CD8-positive, alpha-beta memory T cell (primary cell): ENCODE measurements at regions not wholly inside any gene's neighbourhood (a gene's known extent, or its start where the extent isn't known, plus 50 kb on each side); places are given as distances from the start of the nearest gene placed in this dataset.
"Not testable (repeated sequence)": the region's sequence is repeated elsewhere in the genome, so short reads cannot be mapped to it uniquely, and the experiment has no call there.

Experiments used
- CTCF ChIA-PET: fragments of 350-600 bp; sonication (Branson Sonifier 250); formaldehyde crosslinking; loops from one replicate; lab custom pipeline; 2021; ENCODE audit warnings: antibody characterized with exemption; lab: Charles Lee
- POLR2A ChIA-PET: fragments of 350-600 bp; sonication (Branson Sonifier 250); formaldehyde crosslinking; loops from one replicate; lab custom pipeline; 2021; ENCODE audit warnings: antibody characterized with exemption; lab: Charles Lee
- DNase-seq, 5 donors: peaks; one replicate each; pipeline versions ENCODE4 v3.0.0 to v3.0.0-alpha.2; 2020 to 2022; ENCODE audit warnings: mixed read lengths in 1 of 5
- H3K27ac ChIP-seq: one replicate; pipeline ENCODE4 v1.7.0; 2013; ENCODE audit warnings: low read depth, mild to moderate bottlenecking, low read length, moderate library complexity
- H3K27me3 ChIP-seq: 2 replicates; pipeline ENCODE4 v1.7.0; 2013; ENCODE audit warnings: low read length, mild to moderate bottlenecking; ENCODE audit not compliant: insufficient read depth, poor library complexity, severe bottlenecking
- H3K36me3 ChIP-seq: 2 replicates; pipeline ENCODE4 v1.7.0; 2013; ENCODE audit warnings: mild to moderate bottlenecking, low read length, moderate library complexity; ENCODE audit not compliant: insufficient read depth
- H3K4me1 ChIP-seq: 2 replicates; pipeline ENCODE4 v1.7.0; 2013; ENCODE audit warnings: mild to moderate bottlenecking, low read length, moderate library complexity; ENCODE audit not compliant: insufficient read depth
- H3K4me3 ChIP-seq: 2 replicates; pipeline ENCODE4 v1.7.0; 2013; ENCODE audit warnings: mild to moderate bottlenecking, low read length
- H3K9me3 ChIP-seq: 2 replicates; pipeline ENCODE4 v1.7.0; 2013; ENCODE audit warnings: mild to moderate bottlenecking, low read length
- H3K27ac Mint-ChIP-seq, 8 donors: one replicate each; pipeline ENCODE4 v1.8.0; 2020 to 2021; ENCODE audit warnings: mixed read lengths in 8 of 8, mild to moderate bottlenecking in 6 of 8, inconsistent platforms in 3 of 8, moderate library complexity in 3 of 8
- H3K27me3 Mint-ChIP-seq, 2 donors: one replicate each; pipeline ENCODE4 v1.8.0; 2020 to 2021; ENCODE audit warnings: mixed read lengths in 2 of 2, mild to moderate bottlenecking in 1 of 2, moderate library complexity in 1 of 2
- H3K36me3 Mint-ChIP-seq, 3 donors: one replicate each; pipeline ENCODE4 v1.8.0; 2020 to 2021; ENCODE audit warnings: mixed read lengths in 3 of 3, inconsistent platforms in 1 of 3, mild to moderate bottlenecking in 1 of 3
- H3K4me1 Mint-ChIP-seq, 3 donors: one replicate each; pipeline ENCODE4 v1.8.0; 2020 to 2021; ENCODE audit warnings: mixed read lengths in 3 of 3, inconsistent platforms in 1 of 3, mild to moderate bottlenecking in 1 of 3
- H3K4me3 Mint-ChIP-seq, 7 donors: one replicate each; pipeline ENCODE4 v1.8.0; 2020 to 2021; ENCODE audit warnings: mixed read lengths in 7 of 7, mild to moderate bottlenecking in 6 of 7, moderate library complexity in 4 of 7, inconsistent platforms in 2 of 7
- H3K9me3 Mint-ChIP-seq, 5 donors: one replicate each; pipeline ENCODE4 v1.8.0; 2020 to 2022; ENCODE audit warnings: mixed read lengths in 5 of 5, mild to moderate bottlenecking in 3 of 5, moderate library complexity in 2 of 5, inconsistent platforms in 1 of 5

GRCh38 chr7:131924857-131925256 lies 368.4 kb upstream of the PODXL start:
- no peak overlapping the region for H3K4me3 ChIP-seq
- CTCF ChIA-PET: no interaction called here
- H3K9me3 Mint-ChIP-seq: peaks cover 0 to 3% (median 0%) of the 10 kb centered on the region in 5 donors

DNA sequence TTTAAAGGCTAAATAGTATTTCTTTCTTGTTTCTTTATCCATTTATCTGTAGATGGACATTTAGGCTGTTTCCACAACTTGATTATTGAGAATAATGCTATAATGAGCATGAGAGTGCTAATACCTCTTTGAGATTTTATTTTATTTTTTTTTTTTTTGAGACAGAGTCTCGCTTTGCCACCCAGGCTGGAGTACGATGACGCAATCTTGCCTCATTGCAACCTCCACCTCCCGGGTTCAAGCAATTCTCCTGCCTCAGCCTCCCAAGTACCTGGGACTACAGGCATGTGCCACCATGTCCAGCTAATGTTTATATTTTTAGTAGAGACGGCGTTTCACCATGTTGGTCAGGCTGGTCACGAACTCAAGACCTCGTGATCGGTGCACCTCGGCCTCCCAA lies 366.5 kb upstream of the PODXL start:
- H3K4me1 Mint-ChIP-seq, H3K36me3 ChIP-seq, H3K27me3 ChIP-seq, H3K9me3 Mint-ChIP-seq, H3K4me1 ChIP-seq, H3K27me3 Mint-ChIP-seq, POLR2A ChIA-PET, H3K36me3 Mint-ChIP-seq, H3K4me3 Mint-ChIP-seq, DNase-seq, H3K4me3 ChIP-seq, H3K9me3 ChIP-seq, H3K27ac ChIP-seq: not testable (repeated sequence)
- H3K27ac Mint-ChIP-seq: peak overlapping the region in 1 of 8 donors; percentile 74
- CTCF ChIA-PET: interaction anchor here (0.7 kb wide), 1 partner anchor 395 kb away, joined by 3 read pairs; no protein-coding TSS in a partner anchor

More at GRCh38 chr7:131924857-131925256, 368.4 kb upstream of the PODXL start:
- H3K27me3 Mint-ChIP-seq: peaks cover 12 to 13% of the 10 kb centered on the region in 2 donors
- DNase-seq: no peak
- no peaks in the 10 kb centered on the region for H3K9me3 ChIP-seq
- no peak overlapping the region for H3K27ac ChIP-seq
- peaks cover 0 to 5% (median 4%) of the 10 kb centered on the region in 3 donors for H3K4me1 Mint-ChIP-seq
- H3K36me3 ChIP-seq: no peaks in the 10 kb centered on the region
- no peaks in the 10 kb centered on the region for H3K27me3 ChIP-seq
- peaks cover 0 to 1% (median 0%) of the 10 kb centered on the region in 3 donors for H3K36me3 Mint-ChIP-seq
- POLR2A ChIA-PET: no interaction called here
- no peaks in the 10 kb centered on the region for H3K4me1 ChIP-seq
- H3K27ac Mint-ChIP-seq: no peak overlapping the region
- H3K4me3 Mint-ChIP-seq: peak overlapping the region in 4 of 7 donors; percentile 15 to 57 (median 35)

- Mint-ChIP-seq H3K36me3 (peaks cover 0 to 1% (median 0%) of the 10 kb centered on the region in 3 donors), H3K27ac (no peak overlapping the region), H3K27me3 (peaks cover 0 to 3% of the 10 kb centered on the region in 2 donors), H3K4me1 (peaks cover 0 to 5% (median 4%) of the 10 kb centered on the region in 3 donors), H3K4me3 (no peak overlapping the region), H3K9me3 (peaks cover 0 to 3% (median 0%) of the 10 kb centered on the region in 5 donors)
- H3K9me3 ChIP-seq: no peaks in the 10 kb centered on the region
- ChIA-PET CTCF (interaction anchor here (0.5 kb wide), 1 partner anchor 422 kb away, joined by 5 read pairs; no protein-coding TSS in a partner anchor), POLR2A (no interaction called here)
- no peaks in the 10 kb centered on the region for H3K27me3 ChIP-seq
- no peak for DNase-seq
- no peak overlapping the region for H3K27ac ChIP-seq
- no peaks in the 10 kb centered on the region for H3K36me3 ChIP-seq
- no peak overlapping the region for H3K4me3 ChIP-seq
- H3K4me1 ChIP-seq: no peaks in the 10 kb centered on the region
Measured at GRCh38 chr7:131921016-131921415, 364.6 kb upstream of the PODXL start.

- no peak overlapping the region for H3K27ac Mint-ChIP-seq
- ChIA-PET POLR2A (no interaction called here), CTCF (no interaction called here)
- peaks cover 0 to 3% of the 10 kb centered on the region in 2 donors for H3K27me3 Mint-ChIP-seq
- H3K4me3 ChIP-seq: no peak overlapping the region
- H3K27me3 ChIP-seq: no peaks in the 10 kb centered on the region
- H3K36me3 ChIP-seq: no peaks in the 10 kb centered on the region
- H3K4me1 Mint-ChIP-seq: peaks cover 0 to 5% (median 4%) of the 10 kb centered on the region in 3 donors
- H3K36me3 Mint-ChIP-seq: peaks cover 0 to 1% (median 0%) of the 10 kb centered on the region in 3 donors
- no peak overlapping the region for H3K27ac ChIP-seq
- H3K9me3 Mint-ChIP-seq: peaks cover 0 to 3% (median 0%) of the 10 kb centered on the region in 5 donors
- DNase-seq: no peak
- no peaks in the 10 kb centered on the region for H3K4me1 ChIP-seq
- no peak overlapping the region for H3K4me3 Mint-ChIP-seq
- H3K9me3 ChIP-seq: no peaks in the 10 kb centered on the region
Measured at GRCh38 chr7:131919920-131920709, 363.7 kb upstream of the PODXL start.

DNA sequence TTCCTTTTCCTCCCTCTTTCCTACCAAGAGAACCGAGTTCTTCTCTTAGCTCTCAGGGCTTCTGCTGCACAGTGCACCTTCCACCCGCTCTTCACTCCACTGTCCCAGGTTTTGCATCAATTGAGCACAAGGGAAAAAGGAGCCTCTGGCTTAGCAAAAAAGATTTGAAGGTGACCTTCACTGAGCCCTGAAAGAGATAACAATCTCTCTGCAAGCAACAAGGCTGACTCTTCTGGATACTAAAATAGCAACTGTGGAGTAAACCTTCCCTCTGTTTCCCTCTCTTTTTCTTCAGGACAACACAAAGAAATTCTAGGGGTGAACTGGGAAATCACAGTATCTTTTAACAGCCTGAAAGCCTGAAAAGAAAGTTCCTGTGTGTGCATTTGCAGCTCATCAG lies 354.7 kb upstream of the PODXL start:
- peaks cover 36 to 48% of the 10 kb centered on the region in 2 donors for H3K27me3 Mint-ChIP-seq
- Histone ChIP-seq H3K27ac (no peak overlapping the region), H3K27me3 (no peaks in the 10 kb centered on the region), H3K36me3 (no peaks in the 10 kb centered on the region), H3K4me3 (no peak overlapping the region), H3K4me1 (no peaks in the 10 kb centered on the region), H3K9me3 (no peaks in the 10 kb centered on the region)
- peaks cover 0 to 4% (median 0%) of the 10 kb centered on the region in 3 donors for H3K36me3 Mint-ChIP-seq
- H3K27ac Mint-ChIP-seq: no peak overlapping the region
- no peak for DNase-seq
- no peak overlapping the region for H3K4me3 Mint-ChIP-seq
- ChIA-PET POLR2A (no interaction called here), CTCF (no interaction called here)
- peaks cover 0 to 17% (median 9%) of the 10 kb centered on the region in 5 donors for H3K9me3 Mint-ChIP-seq
- no peaks in the 10 kb centered on the region for H3K4me1 Mint-ChIP-seq

DNA sequence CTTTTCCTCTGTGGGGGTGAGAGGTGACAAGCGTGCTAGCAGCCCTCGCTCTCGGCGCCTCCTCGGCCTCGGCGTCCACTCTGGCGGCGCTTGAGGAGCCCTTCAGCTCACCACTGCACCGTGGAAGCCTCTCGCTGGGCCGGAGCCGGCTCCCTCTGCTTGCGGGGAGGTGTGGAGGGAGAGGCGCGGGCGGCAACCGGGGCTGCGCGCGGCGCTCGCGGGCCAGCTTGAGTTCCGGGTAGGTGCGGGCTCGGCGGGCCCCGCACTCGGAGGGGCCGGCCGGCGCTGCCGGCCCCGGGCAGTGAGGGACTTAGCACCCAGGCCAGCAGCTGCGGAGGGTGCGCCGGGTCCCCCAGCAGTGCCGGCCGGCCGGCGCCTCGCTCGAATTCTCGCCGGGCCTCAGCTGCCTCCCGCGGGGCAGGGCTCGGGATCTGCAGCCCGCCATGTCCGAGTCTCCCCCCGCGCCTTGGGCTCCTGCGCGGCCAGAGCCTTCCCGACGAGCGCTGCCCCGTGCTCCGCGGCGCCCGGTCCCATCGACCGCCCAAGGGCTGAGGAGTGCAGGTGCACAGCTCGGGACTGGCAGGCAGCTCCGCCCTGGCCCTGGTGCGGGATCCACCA lies 352.8 kb upstream of the PODXL start:
- CTCF ChIA-PET: no interaction called here

DNA sequence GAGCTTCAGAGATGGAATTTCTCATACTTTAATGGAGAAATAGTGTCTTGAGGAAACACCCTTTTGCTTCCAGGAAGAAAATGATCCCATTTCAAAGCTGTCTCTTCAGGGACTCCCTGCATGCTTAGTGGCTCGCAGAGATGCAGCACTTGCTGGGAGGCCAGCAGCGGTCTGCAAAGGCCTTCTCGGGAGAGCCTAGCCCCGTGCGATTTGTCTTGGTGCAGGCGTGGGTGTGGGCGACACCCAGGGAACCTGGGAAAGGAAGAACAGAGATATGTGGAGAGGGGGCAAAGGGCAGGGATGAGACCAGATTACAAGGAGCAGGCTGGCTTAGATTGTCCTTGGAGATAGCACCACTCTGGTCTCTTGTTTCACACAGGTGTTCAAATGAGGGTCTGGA lies 352.3 kb upstream of the PODXL start:
- Mint-ChIP-seq H3K9me3 (peaks cover 0 to 17% (median 7%) of the 10 kb centered on the region in 5 donors), H3K4me3 (no peak overlapping the region), H3K27ac (no peak overlapping the region), H3K4me1 (no peaks in the 10 kb centered on the region), H3K36me3 (peaks cover 0 to 4% (median 0%) of the 10 kb centered on the region in 3 donors), H3K27me3 (peaks cover 37 to 48% of the 10 kb centered on the region in 2 donors)
- ChIA-PET POLR2A (no interaction called here), CTCF (no interaction called here)
- no peaks in the 10 kb centered on the region for H3K27me3 ChIP-seq
- DNase-seq: no peak
- no peaks in the 10 kb centered on the region for H3K4me1 ChIP-seq
- H3K27ac ChIP-seq: no peak overlapping the region
- H3K9me3 ChIP-seq: no peaks in the 10 kb centered on the region
- H3K4me3 ChIP-seq: no peak overlapping the region
- no peaks in the 10 kb centered on the region for H3K36me3 ChIP-seq

More for the DNA sequence above, 352.8 kb upstream of the PODXL start:
- Histone ChIP-seq H3K27ac (no peak overlapping the region), H3K9me3 (no peaks in the 10 kb centered on the region), H3K4me1 (no peaks in the 10 kb centered on the region), H3K27me3 (no peaks in the 10 kb centered on the region), H3K36me3 (no peaks in the 10 kb centered on the region), H3K4me3 (no peak overlapping the region)
- Mint-ChIP-seq H3K4me3 (no peak overlapping the region), H3K27me3 (peaks cover 37 to 48% of the 10 kb centered on the region in 2 donors), H3K36me3 (peaks cover 0 to 4% (median 0%) of the 10 kb centered on the region in 3 donors), H3K4me1 (no peaks in the 10 kb centered on the region), H3K9me3 (peaks cover 0 to 17% (median 10%) of the 10 kb centered on the region in 5 donors), H3K27ac (no peak overlapping the region)
- no peak for DNase-seq
- POLR2A ChIA-PET: no interaction called here

DNA sequence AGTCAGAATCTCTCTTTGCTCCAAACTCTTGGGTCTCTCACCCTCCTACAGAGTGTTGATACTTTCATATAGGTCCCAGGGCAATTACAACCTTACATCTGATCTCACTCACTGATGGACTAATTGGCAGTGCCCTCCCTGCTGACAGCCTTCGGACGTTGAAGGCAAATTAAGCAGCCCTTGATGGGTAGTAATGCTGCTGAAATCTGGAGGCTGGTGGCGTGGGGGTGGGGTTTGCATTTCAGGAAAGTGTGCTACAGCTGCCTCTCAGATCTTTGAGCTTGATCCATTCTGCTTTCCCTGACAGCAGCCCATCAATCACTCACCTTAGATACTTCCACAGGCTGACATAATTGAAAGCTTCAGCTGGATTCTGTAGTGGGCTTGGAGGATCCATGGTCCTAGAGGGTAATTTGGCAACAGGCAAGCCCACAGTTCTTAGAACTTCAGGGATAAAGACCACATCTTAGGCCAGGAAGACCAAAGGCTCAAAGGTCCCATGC lies 349.1 kb upstream of the PODXL start:
- Histone ChIP-seq H3K27ac (no peak overlapping the region), H3K4me1 (no peaks in the 10 kb centered on the region), H3K4me3 (no peak overlapping the region), H3K36me3 (no peaks in the 10 kb centered on the region), H3K9me3 (no peaks in the 10 kb centered on the region), H3K27me3 (no peaks in the 10 kb centered on the region)
- Mint-ChIP-seq H3K9me3 (peaks cover 0 to 13% (median 6%) of the 10 kb centered on the region in 5 donors), H3K4me1 (no peaks in the 10 kb centered on the region), H3K36me3 (peaks cover 0 to 4% (median 0%) of the 10 kb centered on the region in 3 donors), H3K27ac (no peak overlapping the region), H3K4me3 (no peak overlapping the region), H3K27me3 (peaks cover 26 to 38% of the 10 kb centered on the region in 2 donors)
- ChIA-PET POLR2A (no interaction called here), CTCF (no interaction called here)
- DNase-seq: no peak
